OCI-LY7 (cell line): ENCODE measurements at regions not wholly inside any gene's neighbourhood (a gene's known extent, or its start where the extent isn't known, plus 50 kb on each side); places are given as distances from the start of the nearest gene placed in this dataset.

ENCODE experiments used
- CTCF ChIP-seq: fragments of 200-600 bp; sonication (generic); conservative IDR thresholded peaks from 2 replicates; pipeline ENCODE4 v1.5.1; 2014; ENCODE audit warnings: mild to moderate bottlenecking, antibody characterized with exemption, low read length, moderate library complexity, mixed read lengths
- EZH2phosphoT487 ChIP-seq: fragments of 200-600 bp; sonication (generic); IDR thresholded peaks from 2 replicates; pipeline ENCODE4 v1.6.1; 2018; ENCODE audit warnings: low read depth, borderline replicate concordance, mild to moderate bottlenecking, mixed run types, antibody characterized with exemption, low read length, moderate library complexity, mixed read lengths

DNA sequence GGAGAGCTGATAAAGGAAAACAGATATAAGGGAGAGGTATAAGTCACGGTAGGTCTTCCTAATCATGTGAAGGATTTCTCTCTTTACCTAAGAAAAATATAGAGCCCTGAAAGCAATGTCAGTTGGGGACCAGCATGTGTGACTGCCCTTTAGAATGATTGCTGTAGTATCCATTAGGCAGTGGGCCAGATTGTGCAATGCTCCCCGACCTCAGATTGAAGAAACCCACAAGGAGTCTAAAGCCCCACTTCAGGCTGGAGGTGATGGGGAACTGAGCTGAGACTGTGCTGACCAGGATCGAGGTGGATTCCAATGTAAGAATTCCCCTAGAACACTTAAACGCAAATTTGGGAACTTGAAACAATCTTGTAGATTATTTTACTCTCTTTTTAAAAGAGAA is 614.4 kb downstream of the LIG4 start:
- TF ChIP-seq CTCF (no peak), EZH2phosphoT487 (no peak)
